HG02798 (cell line): ENCODE measurements at regions not wholly inside any gene's neighbourhood (a gene's known extent, or its start where the extent isn't known, plus 50 kb on each side); places are given as distances from the start of the nearest gene placed in this dataset.
A peak's percentile ranks its signal among the peaks of the same experiment; 100 is the strongest.
"Not testable (repeated sequence)": the region's sequence is repeated elsewhere in the genome, so short reads cannot be mapped to it uniquely, and the experiment has no call there.

ENCODE experiments used
- ATAC-seq: cut with Tn5 transposase; IDR thresholded peaks from one replicate; pipeline ENCODE4 v1.9.1; 2021; ENCODE audit warnings: mild to moderate bottlenecking; ENCODE audit not compliant: unreplicated experiment, poor library complexity

DNA sequence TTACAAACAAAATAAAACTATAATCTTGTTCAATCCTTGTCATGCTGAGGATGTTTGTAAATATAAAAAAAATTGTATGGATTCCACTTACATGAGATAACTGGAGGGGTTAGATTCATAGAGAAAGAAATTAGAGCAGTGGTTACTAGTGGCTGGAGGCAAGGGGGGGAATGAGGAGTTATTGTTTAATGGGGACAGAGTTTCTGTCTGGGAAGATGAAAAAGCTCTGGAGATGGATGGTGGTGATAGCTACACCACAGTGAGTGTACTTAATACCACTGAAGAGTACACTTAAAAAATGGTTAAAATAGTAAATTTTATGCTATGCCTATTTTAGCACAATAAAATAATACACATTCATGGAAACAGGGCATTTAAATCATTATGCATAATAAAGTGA, 247.5 kb upstream of the PLGLB2 start:
- not testable (repeated sequence) for ATAC-seq

DNA sequence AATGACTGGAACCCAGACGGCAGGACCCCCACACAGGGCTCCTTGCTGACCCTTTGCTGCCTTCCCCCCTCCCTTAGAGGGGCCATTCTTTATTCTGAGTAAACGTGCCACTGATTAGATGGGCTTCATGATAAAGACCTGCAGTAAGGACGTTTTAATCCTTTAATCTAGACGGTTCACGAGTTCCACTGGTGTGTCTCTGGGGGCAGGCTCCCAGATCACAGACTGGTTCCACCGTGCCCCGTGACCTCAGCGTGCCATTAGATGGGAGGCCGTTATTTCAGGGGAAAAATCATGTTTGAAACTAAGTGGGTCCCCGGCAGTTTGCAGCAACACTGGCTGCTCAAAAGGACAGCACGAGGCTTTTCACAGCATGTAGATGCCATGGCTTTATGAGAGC, 246.9 kb upstream of the PLGLB2 start:
- ATAC-seq: not testable (repeated sequence)

DNA sequence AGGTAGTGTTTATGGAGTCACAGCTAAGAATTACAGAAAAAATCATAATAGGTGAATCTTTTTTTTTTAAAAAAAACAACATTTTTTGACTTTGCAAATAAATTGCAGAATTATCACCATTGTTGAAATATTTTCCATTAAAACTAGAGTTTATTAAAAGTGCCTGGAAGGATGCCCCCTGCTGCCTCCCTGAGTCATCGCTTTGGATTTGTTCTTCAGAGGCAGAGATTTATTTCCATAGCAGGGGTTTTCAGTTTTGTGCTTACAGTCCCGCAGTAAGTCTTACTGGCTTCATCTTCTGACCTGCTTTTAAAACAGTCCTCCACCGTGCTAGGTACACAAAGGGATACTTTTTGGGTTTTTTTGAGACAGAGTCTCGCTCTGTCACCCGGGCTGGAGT, 244.9 kb upstream of the PLGLB2 start:
- not testable (repeated sequence) for ATAC-seq

DNA sequence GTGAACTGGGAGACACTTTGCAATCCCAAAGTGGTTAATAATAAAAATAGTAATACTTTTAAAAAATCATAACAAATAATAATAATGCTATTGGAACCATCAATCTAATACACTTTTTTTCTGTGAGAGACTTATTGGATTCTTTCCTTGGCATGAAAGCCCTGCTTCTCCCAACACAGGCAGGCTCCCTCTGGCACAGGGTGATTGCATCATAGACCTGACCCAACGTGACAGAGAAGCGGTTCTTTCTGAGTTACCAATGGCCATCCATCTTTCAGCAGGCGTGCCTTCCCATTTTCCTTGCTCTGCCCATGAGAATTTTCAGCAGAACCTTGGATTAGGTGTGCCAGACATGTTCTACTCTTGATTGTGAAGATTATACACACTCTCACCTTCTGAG, 242.6 kb upstream of the PLGLB2 start:
- ATAC-seq: not testable (repeated sequence)

DNA sequence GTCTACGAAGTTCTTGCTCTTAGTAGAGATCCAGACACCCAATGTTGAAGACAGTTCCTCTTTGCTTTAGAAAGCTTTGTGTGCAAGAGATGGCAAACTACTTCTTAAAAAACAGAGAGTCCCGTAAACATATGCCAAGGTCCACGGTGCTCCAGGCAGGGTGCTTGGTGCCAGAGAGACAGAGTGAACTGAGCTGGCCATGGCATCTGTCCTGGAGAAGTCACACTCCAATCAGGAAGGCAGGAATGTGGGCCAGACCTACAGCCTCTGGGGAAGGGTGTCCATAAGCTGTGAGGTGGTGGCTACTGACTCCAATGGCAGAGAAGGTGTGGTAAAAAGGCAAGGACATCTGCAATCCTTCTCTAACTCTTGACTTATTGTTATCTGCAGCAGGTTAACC, 242.0 kb upstream of the PLGLB2 start:
- ATAC-seq: not testable (repeated sequence)

DNA sequence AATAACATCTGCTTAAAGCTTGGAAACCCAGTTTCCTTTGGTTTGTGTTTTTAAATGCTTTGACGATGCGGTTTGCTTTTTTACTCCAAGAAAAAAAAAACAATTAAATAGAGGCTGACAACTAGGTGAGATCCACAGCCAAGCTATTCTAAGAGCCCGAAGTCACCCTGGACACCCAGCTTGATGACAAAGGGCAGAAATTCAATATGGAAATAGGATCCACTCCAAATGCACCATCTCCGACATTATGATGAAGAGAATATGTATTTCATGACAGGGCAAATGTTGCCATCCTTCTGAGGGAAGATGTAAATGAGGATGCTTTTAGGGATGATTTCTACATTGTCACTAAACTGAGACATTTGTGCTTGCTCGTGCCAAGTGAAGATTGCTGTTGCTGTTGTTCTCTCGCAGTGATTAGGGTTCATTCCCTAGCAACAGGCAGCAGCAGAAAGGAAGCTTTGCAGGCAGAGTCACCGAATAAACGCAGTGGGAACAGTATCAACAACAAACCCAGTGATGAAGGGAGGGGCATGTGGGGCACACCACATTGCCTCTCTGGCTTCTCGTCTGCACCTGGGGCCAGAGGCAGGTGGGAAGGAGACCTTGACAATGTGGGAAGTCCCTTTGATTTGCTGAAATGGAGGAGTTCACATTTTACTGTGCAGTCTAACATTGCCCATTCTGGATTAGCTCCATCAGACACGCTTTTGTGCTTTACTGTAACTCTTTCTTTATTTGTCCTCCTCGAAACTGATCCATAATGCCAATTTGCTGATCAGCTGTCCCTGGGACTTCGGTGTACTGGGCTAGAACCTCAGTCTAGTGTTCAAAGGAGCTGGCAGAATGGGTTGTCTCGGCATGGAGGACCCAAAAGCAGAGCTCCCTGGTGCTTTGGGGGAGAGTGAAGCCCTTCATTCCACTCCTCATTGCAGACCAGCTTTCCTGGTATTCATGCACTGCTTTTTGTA, 240.2 kb upstream of the PLGLB2 start:
- not testable (repeated sequence) for ATAC-seq

DNA sequence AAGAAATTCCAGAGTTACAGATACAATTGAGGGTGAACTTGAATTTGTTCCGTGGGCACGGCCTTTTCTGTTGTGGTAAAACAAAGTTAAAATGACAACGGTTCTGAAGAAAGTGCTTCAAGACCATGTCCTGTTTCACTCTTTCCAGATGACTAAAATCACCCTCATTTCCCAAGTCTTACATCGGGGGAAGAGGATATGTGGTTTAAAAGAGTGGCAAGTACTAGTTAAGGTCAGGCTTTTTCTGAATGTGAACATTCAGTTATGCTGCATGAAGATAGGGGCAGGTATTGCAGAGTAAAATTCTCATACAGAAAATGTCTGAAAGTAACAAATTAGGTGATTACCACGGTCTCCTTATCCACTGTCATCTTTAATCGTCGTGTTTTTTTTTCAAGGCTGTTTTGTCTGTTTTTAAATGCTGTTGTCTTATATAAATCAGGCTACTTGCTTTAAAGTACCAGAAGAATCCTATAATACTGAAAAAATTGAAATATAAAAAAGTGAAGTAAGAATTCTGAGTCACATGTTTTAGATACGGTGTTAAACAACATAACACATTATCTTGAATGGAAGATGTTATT, 236.6 kb upstream of the PLGLB2 start:
- ATAC-seq: not testable (repeated sequence)

DNA sequence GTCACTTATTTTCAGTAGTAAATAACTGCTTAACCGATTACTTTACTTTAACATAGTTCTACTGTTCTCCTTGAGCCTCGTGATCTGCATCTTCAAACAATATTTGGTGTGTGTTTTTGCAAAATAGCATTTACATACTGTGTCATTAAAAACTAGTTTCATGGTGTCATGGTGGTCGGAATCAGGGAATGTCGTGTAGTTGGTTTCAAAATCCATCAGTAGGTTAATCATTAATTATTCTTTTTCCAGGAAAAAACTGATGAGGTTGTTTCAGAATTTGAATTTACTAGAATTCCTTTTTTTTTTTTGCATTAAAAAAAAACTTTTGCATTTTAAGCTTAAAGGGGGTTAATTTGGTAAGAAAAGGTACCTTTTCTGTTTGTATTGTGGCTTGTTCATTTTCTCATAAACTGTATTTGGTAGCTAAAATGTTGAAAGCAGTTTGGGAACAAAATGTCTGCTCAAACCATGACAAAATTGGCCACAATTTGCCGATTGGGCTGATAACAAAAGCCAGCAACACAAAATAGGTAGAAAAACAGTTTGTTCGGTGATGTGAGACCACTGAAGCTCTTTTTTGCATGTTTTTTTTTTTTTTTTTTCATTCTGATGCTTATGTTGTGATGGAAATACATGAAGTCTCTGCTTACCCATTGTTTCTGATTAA, 234.9 kb upstream of the PLGLB2 start:
- not testable (repeated sequence) for ATAC-seq

DNA sequence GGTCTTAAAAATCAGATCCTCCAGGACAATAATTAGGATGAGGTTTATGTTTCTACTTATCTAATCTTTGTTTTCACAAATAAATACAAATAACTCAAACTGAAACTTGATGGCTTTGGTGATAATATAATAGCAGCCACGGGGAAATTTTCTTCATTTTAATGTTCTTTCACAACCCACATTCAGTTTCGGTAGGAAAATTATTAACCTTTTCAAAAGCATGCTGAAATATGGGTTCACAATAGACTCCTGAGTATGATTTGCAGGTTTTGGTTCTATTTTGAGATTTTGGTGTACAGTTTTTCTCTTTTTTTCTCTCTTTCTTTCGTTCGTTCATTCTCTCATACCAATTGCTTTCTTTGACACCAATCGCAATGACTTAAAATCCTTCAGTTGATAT, 233.9 kb upstream of the PLGLB2 start:
- peak; percentile 67 for ATAC-seq

DNA sequence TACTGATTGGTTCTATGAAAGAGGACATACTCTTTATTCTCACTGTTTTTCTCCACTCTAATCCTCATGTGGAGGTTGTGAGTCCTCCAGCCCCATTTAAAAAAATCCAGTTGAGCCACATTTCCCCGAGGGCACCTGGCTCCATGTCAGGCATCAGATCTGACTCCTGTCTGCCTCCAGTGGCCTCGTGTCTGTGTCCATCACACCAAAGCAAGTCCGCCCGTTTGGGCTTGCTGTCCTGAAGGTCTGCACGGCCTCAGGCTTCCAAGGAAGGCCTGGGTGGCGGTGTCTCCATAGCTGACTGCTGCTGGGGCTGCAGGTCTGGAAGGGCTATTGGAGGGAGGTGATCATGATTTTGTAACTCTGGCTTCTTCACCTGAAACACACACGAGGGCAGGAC, 233.4 kb upstream of the PLGLB2 start:
- not testable (repeated sequence) for ATAC-seq

DNA sequence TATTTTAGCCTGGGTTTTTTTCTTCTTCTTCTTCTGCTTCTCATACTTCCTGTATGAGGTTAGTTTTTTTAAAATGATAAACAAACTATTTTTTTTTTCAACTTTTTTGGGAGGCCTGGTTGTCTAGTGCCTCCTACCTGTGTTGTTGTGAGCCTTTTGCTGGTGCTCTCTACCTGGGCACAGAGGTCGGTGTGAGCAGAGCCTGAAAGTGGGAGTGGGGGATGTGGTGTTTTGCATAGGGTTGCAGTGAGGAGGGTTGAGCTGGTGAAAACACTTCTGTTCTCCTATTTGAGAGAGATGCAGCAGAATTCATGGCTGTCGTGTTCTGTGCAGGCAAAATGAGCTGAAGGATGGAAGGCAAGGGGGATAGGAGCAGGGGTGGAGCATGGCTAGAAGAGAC, 232.7 kb upstream of the PLGLB2 start:
- not testable (repeated sequence) for ATAC-seq

DNA sequence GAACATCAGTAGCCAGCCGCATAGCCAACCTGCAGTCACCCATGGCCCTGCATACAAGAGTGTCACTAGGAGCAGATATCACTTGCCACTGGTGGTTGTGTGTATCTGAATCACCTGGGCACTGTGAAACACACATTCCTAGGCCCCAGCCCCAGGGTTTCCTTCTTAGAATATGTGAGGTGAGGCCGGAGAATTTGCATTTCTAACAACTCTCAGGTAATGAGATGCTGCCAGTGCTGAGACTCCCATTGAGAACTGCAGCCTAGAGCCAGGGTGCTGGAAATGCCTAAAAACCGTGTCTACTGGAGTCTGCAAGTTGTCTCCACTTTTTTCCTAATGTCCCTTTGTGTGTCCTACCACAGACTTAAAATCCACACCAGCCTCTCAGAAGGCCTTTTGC, 232.0 kb upstream of the PLGLB2 start:
- ATAC-seq: not testable (repeated sequence)

DNA sequence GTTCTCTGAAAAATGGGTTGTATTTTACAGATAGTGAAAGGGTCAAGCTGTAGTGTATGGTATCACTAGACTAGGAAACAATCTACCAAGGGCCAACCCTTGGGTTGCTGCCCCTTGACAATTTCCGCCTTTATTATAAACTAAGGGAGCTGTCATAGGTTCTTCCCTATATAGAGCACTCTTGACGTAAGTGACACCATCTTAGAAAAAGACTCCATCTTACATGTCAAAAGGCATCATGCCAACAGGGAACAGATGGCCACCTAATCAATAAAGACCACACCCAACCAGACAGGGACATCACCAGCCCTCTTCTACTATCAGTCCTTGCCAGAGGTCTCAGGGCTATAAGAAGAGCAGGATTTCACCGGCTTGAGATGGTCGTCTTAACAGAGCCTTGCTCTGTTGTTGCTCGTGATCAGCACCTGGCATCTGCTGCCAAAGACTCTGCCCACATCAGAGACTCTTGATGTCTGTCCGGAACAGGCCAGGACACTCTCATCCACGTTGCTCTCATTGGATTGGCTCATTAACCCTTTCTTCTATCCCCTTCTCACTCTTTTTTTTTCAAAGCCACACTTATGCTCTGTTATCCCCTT, 231.4 kb upstream of the PLGLB2 start:
- not testable (repeated sequence) for ATAC-seq

DNA sequence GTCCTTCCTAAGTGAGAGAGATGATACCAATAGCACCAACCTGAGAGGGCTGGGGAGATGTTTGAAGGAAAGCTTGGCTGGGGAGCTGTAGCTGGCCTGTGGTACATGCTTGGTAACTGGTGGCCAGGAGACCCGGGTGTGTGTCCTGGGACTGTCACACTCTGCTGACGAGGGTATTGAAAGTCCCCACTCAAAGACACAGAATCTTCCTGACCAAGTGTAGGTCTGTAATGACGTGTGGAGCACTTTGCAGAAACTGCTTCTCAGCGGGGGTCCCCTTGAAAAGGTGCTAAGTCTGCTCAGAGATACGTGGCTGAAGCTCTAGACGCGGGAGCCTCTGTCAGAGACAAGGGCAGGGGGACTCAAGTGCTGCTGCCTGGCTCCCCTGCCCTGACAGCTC, 230.4 kb upstream of the PLGLB2 start:
- not testable (repeated sequence) for ATAC-seq

DNA sequence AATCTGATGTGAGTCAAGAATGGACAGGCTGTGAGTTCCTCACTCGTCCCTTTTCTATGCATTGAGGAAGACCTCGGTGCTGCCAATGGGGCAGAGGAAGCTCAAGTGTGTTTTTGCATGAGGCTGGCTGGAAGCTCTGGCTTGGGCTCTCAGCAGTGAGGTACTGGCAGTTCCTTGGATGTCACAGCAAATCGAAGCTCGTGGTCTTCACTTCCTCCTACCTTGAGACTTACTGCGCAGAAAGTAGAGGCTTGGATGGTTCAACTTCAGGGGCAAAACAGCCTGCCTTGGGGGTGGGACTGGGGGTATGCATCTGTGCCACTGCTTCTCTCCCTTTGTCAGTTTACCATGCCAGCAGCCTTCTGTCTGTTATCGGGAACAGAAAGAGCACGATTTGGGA, 229.8 kb upstream of the PLGLB2 start:
- not testable (repeated sequence) for ATAC-seq

DNA sequence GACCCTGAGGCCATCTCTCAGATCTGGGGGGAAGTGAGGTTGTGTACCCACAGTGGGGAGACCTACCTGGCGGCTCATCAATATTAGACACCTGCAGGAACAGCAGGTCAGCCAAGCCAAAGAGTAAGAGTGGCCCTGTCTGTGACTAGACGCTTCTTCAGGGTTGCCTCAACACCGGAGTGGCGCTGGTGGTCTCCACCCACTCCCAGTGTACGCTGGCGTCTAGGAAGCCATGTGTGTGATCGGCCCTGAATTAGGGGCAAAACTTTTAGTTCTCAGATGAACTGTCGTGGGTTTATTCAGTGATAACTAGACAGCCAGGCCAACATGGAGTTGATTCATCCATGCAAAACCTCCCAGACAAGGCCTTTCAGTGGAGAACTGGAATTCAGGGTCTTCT, 229.3 kb upstream of the PLGLB2 start:
- not testable (repeated sequence) for ATAC-seq

DNA sequence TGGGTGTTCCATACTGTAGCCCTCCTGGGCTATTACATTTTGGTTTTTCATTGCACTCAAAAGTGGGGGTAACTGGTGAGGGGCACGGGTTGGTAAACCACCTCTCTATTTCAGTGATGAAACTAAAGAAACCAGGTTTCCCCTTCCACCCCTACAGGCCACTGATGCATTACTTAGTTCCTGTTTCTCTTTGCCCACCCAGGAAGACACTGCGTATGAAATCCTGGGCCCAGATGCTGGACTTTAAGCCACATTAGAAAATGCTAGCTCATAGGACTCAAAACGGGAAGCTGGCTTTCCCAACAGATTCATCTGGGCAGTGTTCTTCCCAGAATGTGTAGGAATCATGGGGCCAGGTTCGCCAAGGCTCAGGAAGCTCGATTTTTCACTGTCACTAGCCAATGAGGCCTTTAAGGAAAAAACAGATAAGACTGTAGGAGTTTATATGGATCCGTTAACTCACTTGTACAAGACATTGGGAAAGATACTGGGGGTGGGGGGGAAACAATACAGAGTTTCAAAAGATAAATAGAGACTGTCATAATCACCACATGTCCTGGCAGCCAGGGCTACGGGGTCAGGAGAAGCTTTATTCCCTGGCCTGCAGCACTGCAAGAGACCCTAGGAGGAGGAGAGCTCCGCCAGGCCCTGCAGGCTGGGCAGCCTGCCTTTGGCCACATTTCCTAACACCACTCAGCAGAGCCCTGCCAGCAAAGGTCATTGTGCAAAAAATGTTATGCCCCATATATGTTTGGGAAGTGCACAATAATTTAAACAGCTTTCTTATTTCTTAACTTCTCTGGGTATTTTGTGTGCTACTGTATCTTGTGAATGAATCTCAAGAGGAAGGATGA, 228.5 kb upstream of the PLGLB2 start:
- ATAC-seq: peak; percentile 41

DNA sequence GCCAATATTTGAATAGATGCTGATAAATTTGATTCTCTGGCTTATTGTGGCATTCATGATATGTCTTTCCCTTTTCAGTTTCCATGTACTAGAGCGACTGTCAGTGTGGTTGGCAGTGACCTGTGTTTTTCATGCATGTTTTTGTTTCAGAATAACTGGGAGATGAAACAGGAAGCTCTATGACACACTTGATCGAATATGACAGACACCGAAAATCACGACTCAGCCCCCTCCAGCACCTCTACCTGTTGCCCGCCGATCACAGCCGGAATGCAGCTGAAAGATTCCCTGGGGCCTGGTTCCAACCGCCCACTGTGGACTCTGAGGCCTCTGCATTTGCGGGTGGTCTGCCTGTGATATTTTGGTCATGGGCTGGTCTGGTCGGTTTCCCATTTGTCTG, 226.8 kb upstream of the PLGLB2 start:
- ATAC-seq: peak; percentile 72

DNA sequence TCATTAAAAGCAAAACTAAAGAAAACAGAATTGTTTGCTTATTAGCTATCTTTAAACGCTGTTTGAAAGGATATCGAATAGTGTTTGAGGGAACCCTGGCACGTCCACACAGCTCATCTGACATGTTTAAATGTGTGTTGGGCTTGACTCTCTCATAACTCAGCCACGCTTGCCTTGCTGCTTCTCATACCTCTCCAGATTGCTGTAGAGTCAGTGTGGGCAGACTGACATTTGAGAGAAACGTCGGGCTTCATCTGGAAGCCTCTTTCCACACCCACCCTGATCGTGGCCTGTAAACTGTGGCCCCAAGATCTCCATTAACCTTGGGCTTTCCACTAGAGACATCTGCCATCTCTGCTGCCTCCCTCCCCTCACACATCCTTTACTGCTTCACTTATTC, 226.4 kb upstream of the PLGLB2 start:
- ATAC-seq: not testable (repeated sequence)
